WTC11 (cell line): ENCODE measurements at regions not wholly inside any gene's neighbourhood (a gene's known extent, or its start where the extent isn't known, plus 50 kb on each side); places are given as distances from the start of the nearest gene placed in this dataset.

Experiments used
- ATAC-seq: fragments of 200-7000 bp; cut with Tn5 transposase; 2 replicates; pipeline ENCODE4 v1.10.0; 2021; ENCODE audit warnings: mild to moderate bottlenecking, moderate library complexity
- CTCF ChIA-PET: fragments of 300-600 bp; sonication (Branson Sonifier 250); formaldehyde crosslinking; loops from one replicate; lab custom pipeline; 2021; ENCODE audit warnings: antibody characterized with exemption; lab: Charles Lee
- POLR2A ChIA-PET: fragments of 350-600 bp; sonication (Branson Sonifier 250); formaldehyde crosslinking; loops from one replicate; lab custom pipeline; 2021; ENCODE audit warnings: antibody characterized with exemption; lab: Charles Lee
- DNase-seq: peaks from one replicate; pipeline ENCODE4 v3.0.0; 2021; ENCODE audit warnings: low spot score
- H3K27ac Mint-ChIP-seq: 2 replicates; pipeline ENCODE4 v1.8.0; 2021; ENCODE audit warnings: mixed read lengths
- H3K27me3 Mint-ChIP-seq: 2 replicates; pipeline ENCODE4 v1.8.0; 2021; ENCODE audit warnings: low read depth, mild to moderate bottlenecking, moderate library complexity, mixed read lengths
- H3K36me3 Mint-ChIP-seq: 2 replicates; pipeline ENCODE4 v1.8.0; 2021; ENCODE audit warnings: mixed read lengths
- H3K4me1 Mint-ChIP-seq: 2 replicates; pipeline ENCODE4 v1.8.0; 2022; ENCODE audit warnings: mixed read lengths
- H3K4me3 Mint-ChIP-seq: 2 replicates; pipeline ENCODE4 v1.8.0; 2021; ENCODE audit warnings: mild to moderate bottlenecking, moderate library complexity, mixed read lengths
- H3K9me3 Mint-ChIP-seq: 2 replicates; pipeline ENCODE4 v1.8.0; 2021; ENCODE audit warnings: mixed read lengths
- ATF3 ChIP-seq: sonication (generic); formaldehyde crosslinking; conservative IDR thresholded peaks from 2 replicates; pipeline ENCODE4 v1.8.1; 2022; ENCODE audit warnings: mild to moderate bottlenecking, missing genetic modification reagents
- CBFB ChIP-seq: sonication (generic); formaldehyde crosslinking; IDR thresholded peaks from 2 replicates; pipeline ENCODE4 v1.8.1; 2022; ENCODE audit warnings: mild to moderate bottlenecking, low read depth, missing genetic modification reagents
- CREM ChIP-seq: sonication (generic); formaldehyde crosslinking; IDR thresholded peaks from 2 replicates; pipeline ENCODE4 v1.8.1; 2022; ENCODE audit warnings: mild to moderate bottlenecking, missing genetic modification reagents, moderate library complexity
- EMX1 ChIP-seq: fragments of 250-450 bp; sonication (Bioruptor Pico); IDR thresholded peaks from 2 replicates; pipeline ENCODE4 v1.8.0; 2021; ENCODE audit warnings: mild to moderate bottlenecking
- GABPB1 ChIP-seq: sonication (generic); formaldehyde crosslinking; IDR thresholded peaks from 2 replicates; pipeline ENCODE4 v1.8.1; 2023; ENCODE audit warnings: mild to moderate bottlenecking, missing genetic modification reagents
- GRHL2 ChIP-seq: fragments of 250-450 bp; sonication (Bioruptor Pico); IDR thresholded peaks from 2 replicates; pipeline ENCODE4 v1.8.0; 2022; ENCODE audit warnings: mild to moderate bottlenecking, moderate library complexity; ENCODE audit not compliant: insufficient replicate concordance, severe bottlenecking
- HMGA2 ChIP-seq: fragments of 250-450 bp; sonication (Bioruptor Pico); IDR thresholded peaks from 2 replicates; pipeline ENCODE4 v1.4.0; 2021; ENCODE audit warnings: mild to moderate bottlenecking, moderate library complexity
- IRF1 ChIP-seq: sonication (generic); formaldehyde crosslinking; IDR thresholded peaks from 2 replicates; pipeline ENCODE4 v1.8.0; 2023; ENCODE audit warnings: missing genetic modification reagents
- IRF2 ChIP-seq: sonication (generic); formaldehyde crosslinking; IDR thresholded peaks from 2 replicates; pipeline ENCODE4 v1.8.0; 2022; ENCODE audit warnings: low read depth, missing genetic modification reagents, borderline replicate concordance
- MYBL2 ChIP-seq: sonication (generic); formaldehyde crosslinking; IDR thresholded peaks from 2 replicates; pipeline ENCODE4 v1.8.1; 2023; ENCODE audit warnings: mild to moderate bottlenecking, moderate library complexity, missing genetic modification reagents
- NFE2L1 ChIP-seq: sonication (generic); formaldehyde crosslinking; IDR thresholded peaks from 2 replicates; pipeline ENCODE4 v1.8.1; 2023; ENCODE audit warnings: missing genetic modification reagents
- NR1H2 ChIP-seq: sonication (generic); formaldehyde crosslinking; IDR thresholded peaks from 2 replicates; pipeline ENCODE4 v1.9.0; 2021; ENCODE audit warnings: mild to moderate bottlenecking, moderate library complexity, missing genetic modification reagents
- NR3C1 ChIP-seq: sonication (generic); formaldehyde crosslinking; conservative IDR thresholded peaks from 2 replicates; pipeline ENCODE4 v1.8.1; 2023; ENCODE audit warnings: low read depth, mild to moderate bottlenecking, missing genetic modification reagents
- OVOL2 ChIP-seq: fragments of 250-450 bp; sonication (Bioruptor Pico); IDR thresholded peaks from 2 replicates; pipeline ENCODE4 v1.9.0; 2021; ENCODE audit warnings: mild to moderate bottlenecking, borderline replicate concordance
- TEAD4 ChIP-seq: sonication (generic); formaldehyde crosslinking; IDR thresholded peaks from 2 replicates; pipeline ENCODE4 v1.8.0; 2022; ENCODE audit warnings: mild to moderate bottlenecking, missing genetic modification reagents
- ZBTB21 ChIP-seq: sonication (generic); formaldehyde crosslinking; IDR thresholded peaks from 2 replicates; pipeline ENCODE4 v1.8.1; 2023; ENCODE audit warnings: mild to moderate bottlenecking, missing genetic modification reagents, borderline replicate concordance
- ZMAT4 ChIP-seq: fragments of 250-450 bp; sonication (Bioruptor Pico); IDR thresholded peaks from 2 replicates; pipeline ENCODE4 v1.9.0; 2021; ENCODE audit warnings: mild to moderate bottlenecking
- ZNF138 ChIP-seq: sonication (generic); formaldehyde crosslinking; conservative IDR thresholded peaks from 2 replicates; pipeline ENCODE4 v1.8.1; 2022; ENCODE audit warnings: mild to moderate bottlenecking, moderate library complexity, missing genetic modification reagents
- ZNF423 ChIP-seq: fragments of 250-450 bp; sonication (Bioruptor Pico); IDR thresholded peaks from 2 replicates; pipeline ENCODE4 v2.1.2; 2022; ENCODE audit warnings: mild to moderate bottlenecking, moderate library complexity
- TF ChIP-seq, protein P1 (sequence below): sonication (generic); formaldehyde crosslinking; IDR thresholded peaks from 2 replicates; pipeline ENCODE4 v1.8.1; 2023; ENCODE audit warnings: mild to moderate bottlenecking, missing genetic modification reagents
- TF ChIP-seq, protein P2 (sequence below): sonication (generic); formaldehyde crosslinking; IDR thresholded peaks from 2 replicates; pipeline ENCODE4 v1.8.0; 2022; ENCODE audit warnings: mild to moderate bottlenecking, missing genetic modification reagents

- TF ChIP-seq TEAD4 (CRISPR knock-in tag) (no peak), ZNF138 (CRISPR knock-in tag) (no peak), EMX1 (CRISPR knock-in tag) (no peak), MYBL2 (CRISPR knock-in tag) (no peak), ZMAT4 (CRISPR knock-in tag) (no peak), OVOL2 (CRISPR knock-in tag) (no peak), HMGA2 (CRISPR knock-in tag) (no peak)
- TF ChIP-seq, protein P1, sequence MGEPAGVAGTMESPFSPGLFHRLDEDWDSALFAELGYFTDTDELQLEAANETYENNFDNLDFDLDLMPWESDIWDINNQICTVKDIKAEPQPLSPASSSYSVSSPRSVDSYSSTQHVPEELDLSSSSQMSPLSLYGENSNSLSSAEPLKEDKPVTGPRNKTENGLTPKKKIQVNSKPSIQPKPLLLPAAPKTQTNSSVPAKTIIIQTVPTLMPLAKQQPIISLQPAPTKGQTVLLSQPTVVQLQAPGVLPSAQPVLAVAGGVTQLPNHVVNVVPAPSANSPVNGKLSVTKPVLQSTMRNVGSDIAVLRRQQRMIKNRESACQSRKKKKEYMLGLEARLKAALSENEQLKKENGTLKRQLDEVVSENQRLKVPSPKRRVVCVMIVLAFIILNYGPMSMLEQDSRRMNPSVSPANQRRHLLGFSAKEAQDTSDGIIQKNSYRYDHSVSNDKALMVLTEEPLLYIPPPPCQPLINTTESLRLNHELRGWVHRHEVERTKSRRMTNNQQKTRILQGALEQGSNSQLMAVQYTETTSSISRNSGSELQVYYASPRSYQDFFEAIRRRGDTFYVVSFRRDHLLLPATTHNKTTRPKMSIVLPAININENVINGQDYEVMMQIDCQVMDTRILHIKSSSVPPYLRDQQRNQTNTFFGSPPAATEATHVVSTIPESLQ (CRISPR knock-in tag), result no peak
- CTCF ChIA-PET, result interaction anchor here (1.1 to 2.9 kb wide), 5 partner anchors 24 to 238 kb away, joined by 3 to 37 read pairs (median 5); no protein-coding TSS in a partner anchor
- Mint-ChIP-seq H3K4me3 (no peak overlapping the region), H3K27ac (no peak overlapping the region), H3K27me3 (no peaks in the 10 kb centered on the region; the same call in 1 of the 2 replicates), H3K36me3 (no peaks in the 10 kb centered on the region), H3K9me3 (no peaks in the 10 kb centered on the region), H3K4me1 (peaks cover 25% of the 10 kb centered on the region)
- DNase-seq, result no peak
- POLR2A ChIA-PET, result no interaction called here
- ATAC-seq, result no peak; the same call in 1 of the 2 replicates
Measured at GRCh38 chr7:148480479-148481146, 110.0 kb upstream of the C7orf33 start.

DNA sequence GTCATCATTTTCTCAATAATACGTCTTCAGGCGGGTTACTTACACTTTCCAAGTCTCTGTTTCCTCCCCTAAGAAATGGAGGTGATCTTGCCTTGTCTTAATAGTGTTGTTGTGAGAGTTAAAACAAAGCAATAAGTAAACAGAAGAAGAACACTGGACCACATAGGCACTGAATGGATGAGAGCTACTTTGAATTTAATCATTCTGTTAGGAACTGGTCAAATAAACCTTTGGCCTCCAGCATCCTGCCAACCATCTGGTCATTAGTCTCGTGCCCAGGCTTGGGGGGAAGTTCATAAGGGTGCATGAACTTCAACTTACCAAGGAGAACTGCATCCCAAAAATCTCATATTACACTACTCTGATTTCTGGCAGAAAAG lies 109.4 kb upstream of the C7orf33 start:
- Mint-ChIP-seq H3K9me3 (no peaks in the 10 kb centered on the region), H3K27me3 (no peaks in the 10 kb centered on the region; the same call in 1 of the 2 replicates), H3K4me1 (peaks cover 25% of the 10 kb centered on the region), H3K4me3 (no peak overlapping the region), H3K36me3 (no peaks in the 10 kb centered on the region), H3K27ac (no peak overlapping the region)
- DNase-seq, result no peak
- TF ChIP-seq IRF1 (CRISPR knock-in tag), result no peak
- no peak for TF ChIP-seq ZNF423 (CRISPR knock-in tag)
- no peak for TF ChIP-seq MYBL2 (CRISPR knock-in tag)
- TF ChIP-seq GRHL2 (CRISPR knock-in tag), result no peak
- TF ChIP-seq IRF2, result no peak
- no peak for TF ChIP-seq GABPB1 (CRISPR knock-in tag)
- TF ChIP-seq, protein P2, sequence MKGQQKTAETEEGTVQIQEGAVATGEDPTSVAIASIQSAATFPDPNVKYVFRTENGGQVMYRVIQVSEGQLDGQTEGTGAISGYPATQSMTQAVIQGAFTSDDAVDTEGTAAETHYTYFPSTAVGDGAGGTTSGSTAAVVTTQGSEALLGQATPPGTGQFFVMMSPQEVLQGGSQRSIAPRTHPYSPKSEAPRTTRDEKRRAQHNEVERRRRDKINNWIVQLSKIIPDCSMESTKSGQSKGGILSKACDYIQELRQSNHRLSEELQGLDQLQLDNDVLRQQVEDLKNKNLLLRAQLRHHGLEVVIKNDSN (CRISPR knock-in tag), result no peak
- TF ChIP-seq ZBTB21 (CRISPR knock-in tag), result no peak
- TF ChIP-seq NR1H2 (CRISPR knock-in tag), result no peak
- no peak for TF ChIP-seq NR3C1 (CRISPR knock-in tag)
- TF ChIP-seq NFE2L1 (CRISPR knock-in tag), result no peak
- TF ChIP-seq CBFB (CRISPR knock-in tag), result no peak
- TF ChIP-seq CREM (CRISPR knock-in tag), result no peak
- TF ChIP-seq ATF3, result no peak
- CTCF ChIA-PET, result interaction anchor here (1.1 to 2.9 kb wide), 5 partner anchors 25 to 239 kb away, joined by 3 to 37 read pairs (median 5); no protein-coding TSS in a partner anchor
- POLR2A ChIA-PET, result no interaction called here
- ATAC-seq, result no peak
